Thyroid gland (tissue), 4 donors: ENCODE measurements at regions not wholly inside any gene's neighbourhood (a gene's known extent, or its start where the extent isn't known, plus 50 kb on each side); places are given as distances from the start of the nearest gene placed in this dataset.

Experiments used
- DNase-seq, 2 donors: peaks; one replicate each; pipeline ENCODE4 v3.0.0-alpha.2; 2019
- H3K27ac ChIP-seq, 3 donors: fragments of 200-600 bp; sonication (generic); 1 replicate in 2 of 3; 2 replicates in 1 of 3; pipeline ENCODE4 v1.5.1; 2016 to 2019; ENCODE audit warnings: mild to moderate bottlenecking in 1 of 3, moderate library complexity in 1 of 3
- H3K27me3 ChIP-seq: fragments of 200-600 bp; sonication (generic); one replicate; pipeline ENCODE4 v1.5.1; 2019
- H3K36me3 ChIP-seq, 2 donors: fragments of 200-600 bp; sonication (generic); one replicate each; pipeline ENCODE4 v1.5.1; 2016 to 2019
- H3K4me1 ChIP-seq, 2 donors: fragments of 200-600 bp; sonication (generic); one replicate each; pipeline ENCODE4 v1.5.1; 2017 to 2019
- H3K4me3 ChIP-seq, 3 donors: fragments of 200-600 bp; sonication (generic); replicated peaks in 1 of 3; 1 replicate in 2 of 3; 2 replicates in 1 of 3; pipeline ENCODE4 v1.5.1; 2016; ENCODE audit warnings: mild to moderate bottlenecking in 1 of 3
- H3K9me3 ChIP-seq: fragments of 200-600 bp; sonication (generic); one replicate; pipeline ENCODE4 v1.5.1; 2017
- POLR2A ChIP-seq, 2 donors: fragments of 450-650 bp; IDR thresholded peaks; one replicate each; pipeline ENCODE4 v1.6.1; 2017; ENCODE audit warnings: antibody characterized with exemption in 2 of 2, mild to moderate bottlenecking in 2 of 2, moderate library complexity in 1 of 2
- WGBS, 2 donors: methylation state at CpG; one replicate each; pipeline ENCODE4 v1.1.5; 2017; 5-methylcytosine and 5-hydroxymethylcytosine counted together
- intact Hi-C: fragments of 100-400 bp; cut with DNase I; formaldehyde crosslinking; loops from one replicate; pipeline ENCODE4 v1.15.1; 2023
- TF ChIP-seq, protein P1 (sequence below), 6 experiments: fragments of 200-600 bp in 3 of 6; fragments of 450-650 bp in 3 of 6; sonication (generic) in 3 of 6; IDR thresholded peaks; one replicate each; pipeline ENCODE4 v1.5.1; 2016 to 2019; ENCODE audit warnings: antibody characterized with exemption in 6 of 6, mild to moderate bottlenecking in 2 of 6, inconsistent platforms in 1 of 6, moderate library complexity in 1 of 6

DNA sequence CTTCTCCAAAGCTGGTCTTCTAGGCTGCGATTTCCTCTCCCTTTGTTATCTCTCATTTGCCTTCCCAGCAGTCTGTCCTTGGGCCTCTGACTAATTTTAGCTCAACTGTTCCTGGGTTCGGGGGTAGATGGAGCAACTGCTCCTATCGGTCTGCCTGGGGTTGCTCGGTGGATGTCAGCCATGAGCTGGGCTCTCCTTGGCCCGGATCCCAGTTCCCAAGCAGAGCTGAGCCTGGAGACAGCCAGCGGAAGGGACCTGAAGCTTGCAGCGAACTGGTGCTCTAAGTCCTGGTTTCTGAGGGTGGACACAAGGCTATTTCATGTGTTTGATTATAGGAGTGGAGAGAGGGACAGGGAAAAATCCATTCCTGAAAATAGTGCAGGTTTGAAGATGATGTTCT is 423.0 kb downstream of the RPS6KC1 start:
- whole genome bisulfite sequencing, 2 donors: 47 to 49% methylated on average over 7 of the region's 7 CpGs
- TF ChIP-seq, protein P1, sequence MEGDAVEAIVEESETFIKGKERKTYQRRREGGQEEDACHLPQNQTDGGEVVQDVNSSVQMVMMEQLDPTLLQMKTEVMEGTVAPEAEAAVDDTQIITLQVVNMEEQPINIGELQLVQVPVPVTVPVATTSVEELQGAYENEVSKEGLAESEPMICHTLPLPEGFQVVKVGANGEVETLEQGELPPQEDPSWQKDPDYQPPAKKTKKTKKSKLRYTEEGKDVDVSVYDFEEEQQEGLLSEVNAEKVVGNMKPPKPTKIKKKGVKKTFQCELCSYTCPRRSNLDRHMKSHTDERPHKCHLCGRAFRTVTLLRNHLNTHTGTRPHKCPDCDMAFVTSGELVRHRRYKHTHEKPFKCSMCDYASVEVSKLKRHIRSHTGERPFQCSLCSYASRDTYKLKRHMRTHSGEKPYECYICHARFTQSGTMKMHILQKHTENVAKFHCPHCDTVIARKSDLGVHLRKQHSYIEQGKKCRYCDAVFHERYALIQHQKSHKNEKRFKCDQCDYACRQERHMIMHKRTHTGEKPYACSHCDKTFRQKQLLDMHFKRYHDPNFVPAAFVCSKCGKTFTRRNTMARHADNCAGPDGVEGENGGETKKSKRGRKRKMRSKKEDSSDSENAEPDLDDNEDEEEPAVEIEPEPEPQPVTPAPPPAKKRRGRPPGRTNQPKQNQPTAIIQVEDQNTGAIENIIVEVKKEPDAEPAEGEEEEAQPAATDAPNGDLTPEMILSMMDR (IDR thresholded peaks at IDR 0.05): no peak
- no peak for TF ChIP-seq POLR2A (IDR thresholded peaks at IDR 0.05)
- DNase-seq: peak; percentile 8 to 22
- H3K9me3 ChIP-seq: no peaks in the 10 kb centered on the region
- no peaks in the 10 kb centered on the region for H3K27me3 ChIP-seq
- H3K36me3 ChIP-seq: no peaks in the 10 kb centered on the region
- intact Hi-C loops: no loop called here
- H3K27ac ChIP-seq: no peak overlapping the region
- no peak overlapping the region for H3K4me3 ChIP-seq
- no peaks in the 10 kb centered on the region for H3K4me1 ChIP-seq

DNA sequence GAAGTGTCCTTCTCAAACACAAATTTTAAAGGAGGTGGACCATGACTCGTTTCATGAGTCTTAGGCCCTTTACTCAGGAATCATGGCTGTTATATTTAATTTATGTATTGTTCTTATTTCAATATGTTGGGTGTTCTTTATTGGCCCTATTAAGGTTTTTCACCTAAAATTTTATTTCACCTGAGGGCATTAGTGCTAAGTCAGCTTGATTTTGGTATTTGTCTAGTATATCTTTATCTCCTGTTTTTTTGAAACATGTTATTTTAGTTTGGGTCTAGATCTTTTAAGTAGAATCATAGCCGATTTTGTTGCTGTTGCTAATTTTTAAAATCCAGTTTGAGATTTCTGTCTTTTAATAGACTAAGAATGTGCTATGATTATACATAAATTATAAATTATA is 430.4 kb downstream of the RPS6KC1 start:
- H3K4me3 ChIP-seq: no peak overlapping the region
- no peak for TF ChIP-seq POLR2A (IDR thresholded peaks at IDR 0.05)
- TF ChIP-seq, protein P1 (IDR thresholded peaks at IDR 0.05): no peak
- no peaks in the 10 kb centered on the region for H3K9me3 ChIP-seq
- no peaks in the 10 kb centered on the region for H3K36me3 ChIP-seq
- intact Hi-C loops: no loop called here
- 56 to 62% methylated on average over 2 of the region's 2 CpGs for WGBS, 2 donors
- no peak overlapping the region for H3K27ac ChIP-seq
- no peaks in the 10 kb centered on the region for H3K27me3 ChIP-seq
- no peak for DNase-seq
- no peaks in the 10 kb centered on the region for H3K4me1 ChIP-seq

DNA sequence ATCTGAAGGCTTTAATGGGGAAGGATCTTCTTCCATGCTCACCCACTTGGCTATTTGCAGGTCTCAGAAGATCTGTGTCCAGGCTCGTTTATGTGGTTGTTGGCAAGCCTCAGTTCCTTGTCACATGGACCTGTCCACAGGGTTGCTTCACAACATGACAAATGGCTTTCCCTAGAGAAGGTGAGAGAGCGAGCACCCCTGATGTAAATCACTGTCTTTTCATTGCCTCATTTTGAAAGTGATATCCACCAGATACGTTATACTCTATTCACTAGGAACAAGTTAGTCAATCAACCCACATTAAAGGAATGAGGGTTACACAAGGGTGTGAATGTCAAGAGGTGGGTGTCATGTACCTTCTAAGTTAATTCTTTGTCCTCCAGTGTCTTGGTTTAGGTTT is 433.3 kb downstream of the RPS6KC1 start:
- intact Hi-C loops: no loop called here
- H3K9me3 ChIP-seq: no peaks in the 10 kb centered on the region
- 75 to 85% methylated on average over 3 of the region's 3 CpGs for WGBS, 2 donors

DNA sequence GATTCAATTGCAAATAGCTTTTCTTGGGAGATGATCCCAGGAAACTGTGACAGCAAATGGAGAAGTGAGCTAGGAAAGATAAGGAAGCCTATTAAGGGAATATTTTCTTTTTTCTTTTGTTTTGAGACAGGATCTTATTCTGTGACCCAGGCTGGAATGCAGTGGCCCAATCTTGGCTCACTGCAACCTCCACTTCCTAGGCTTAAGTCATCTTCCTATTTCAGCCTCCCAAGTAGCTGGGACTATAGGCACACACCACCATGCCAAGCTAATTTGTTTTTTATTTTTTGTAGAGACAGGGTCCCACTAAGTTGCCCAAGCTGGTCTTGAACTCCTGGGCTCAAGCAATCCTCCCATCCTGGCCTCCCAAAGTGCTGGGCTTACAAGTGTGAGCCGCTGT is 433.7 kb downstream of the RPS6KC1 start:
- Histone ChIP-seq H3K27ac (no peak overlapping the region), H3K36me3 (no peaks in the 10 kb centered on the region), H3K4me3 (no peak overlapping the region), H3K9me3 (no peaks in the 10 kb centered on the region), H3K4me1 (no peaks in the 10 kb centered on the region), H3K27me3 (no peaks in the 10 kb centered on the region)
- 100% methylated on average over 1 of the region's 1 CpG for WGBS, 2 donors
- TF ChIP-seq POLR2A (IDR thresholded peaks at IDR 0.05): no peak
- TF ChIP-seq, protein P1 (IDR thresholded peaks at IDR 0.05): no peak
- DNase-seq: no peak
- intact Hi-C loops: no loop called here

More for the DNA sequence above, 433.3 kb downstream of the RPS6KC1 start:
- no peak for DNase-seq
- no peak overlapping the region for H3K27ac ChIP-seq
- H3K27me3 ChIP-seq: no peaks in the 10 kb centered on the region
- TF ChIP-seq, protein P1 (IDR thresholded peaks at IDR 0.05): no peak
- no peak for TF ChIP-seq POLR2A (IDR thresholded peaks at IDR 0.05)
- H3K4me3 ChIP-seq: no peak overlapping the region
- no peaks in the 10 kb centered on the region for H3K4me1 ChIP-seq
- no peaks in the 10 kb centered on the region for H3K36me3 ChIP-seq

DNA sequence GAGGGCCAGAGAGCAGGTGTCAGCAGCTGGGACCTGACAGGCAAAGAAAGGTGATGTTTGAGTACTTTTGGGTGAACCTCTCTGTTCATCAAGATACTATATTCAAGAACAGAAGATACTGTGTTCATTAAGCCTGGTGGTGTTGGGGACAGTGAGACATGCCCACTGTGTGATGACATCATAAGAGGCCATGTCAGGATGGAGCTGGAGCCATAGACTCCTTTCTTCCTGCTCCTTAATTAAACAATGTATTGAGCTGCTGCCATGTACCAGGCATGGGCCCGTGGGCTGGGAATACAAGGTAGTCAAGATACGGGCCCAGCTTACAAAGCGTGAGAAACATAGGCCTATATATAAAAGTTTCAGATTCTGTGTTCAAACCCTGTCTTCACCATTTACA is 435.4 kb downstream of the RPS6KC1 start:
- no peaks in the 10 kb centered on the region for H3K36me3 ChIP-seq
- no peaks in the 10 kb centered on the region for H3K9me3 ChIP-seq
- no peak for DNase-seq
- H3K4me1 ChIP-seq: no peaks in the 10 kb centered on the region
- intact Hi-C loops: no loop called here
- no peaks in the 10 kb centered on the region for H3K27me3 ChIP-seq
- 67 to 84% methylated on average over 2 to 3 of the region's 3 CpGs for WGBS, 2 donors
- no peak overlapping the region for H3K4me3 ChIP-seq
- TF ChIP-seq, protein P1 (IDR thresholded peaks at IDR 0.05): no peak
- TF ChIP-seq POLR2A (IDR thresholded peaks at IDR 0.05): no peak
- no peak overlapping the region for H3K27ac ChIP-seq
